ENCODE measurements at regions not wholly inside any gene's neighbourhood (a gene's known extent, or its start where the extent isn't known, plus 50 kb on each side); places are given as distances from the start of the nearest gene placed in this dataset.

DNA sequence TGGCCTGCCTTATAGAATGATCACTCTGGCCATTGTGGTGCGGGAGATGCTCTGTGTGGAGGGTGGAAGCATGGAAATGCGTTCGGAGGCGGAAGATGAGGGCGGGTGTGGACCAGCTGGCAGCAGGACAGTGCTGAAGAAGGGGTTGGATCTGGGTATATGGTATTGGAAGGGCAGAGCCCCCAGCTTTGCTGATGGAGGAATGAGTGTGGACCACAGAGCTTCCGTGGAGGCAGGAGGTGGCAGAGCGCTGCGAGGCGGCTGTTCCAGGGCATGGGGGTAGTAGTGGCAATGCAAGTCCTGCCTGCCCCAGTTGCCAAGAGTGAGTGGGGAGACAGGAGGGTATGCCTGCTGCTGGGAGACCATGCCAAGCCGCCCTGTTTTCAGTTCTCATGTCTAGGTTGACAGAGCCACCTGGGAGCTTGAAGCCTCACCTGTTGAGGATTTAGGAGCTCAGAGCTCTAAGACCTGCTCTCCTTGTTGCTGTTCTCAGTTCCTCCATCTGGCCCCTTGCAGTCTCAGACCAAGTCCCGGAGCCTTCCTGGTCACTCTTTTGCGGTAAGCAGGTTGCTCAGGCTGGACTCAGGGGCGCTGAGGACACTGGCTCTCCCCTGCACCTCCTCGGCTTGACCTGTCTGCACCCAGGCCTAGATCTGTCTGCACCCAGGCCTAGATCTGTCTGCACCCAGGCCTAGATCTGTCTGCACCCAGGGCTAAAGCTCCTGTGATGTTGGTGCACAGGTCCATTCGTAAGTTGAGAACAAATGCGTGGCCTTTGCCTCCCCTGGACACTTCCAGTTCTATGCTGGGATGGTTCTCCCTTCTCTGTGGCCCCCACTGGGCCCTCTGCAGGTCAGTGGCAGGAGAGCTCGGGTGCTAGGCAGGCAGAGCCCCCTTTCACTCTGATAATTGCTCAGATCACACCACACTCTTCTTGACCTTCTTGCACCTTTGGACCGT is 290.5 kb upstream of the HS6ST1 start:
- TF ChIP-seq, protein P1, sequence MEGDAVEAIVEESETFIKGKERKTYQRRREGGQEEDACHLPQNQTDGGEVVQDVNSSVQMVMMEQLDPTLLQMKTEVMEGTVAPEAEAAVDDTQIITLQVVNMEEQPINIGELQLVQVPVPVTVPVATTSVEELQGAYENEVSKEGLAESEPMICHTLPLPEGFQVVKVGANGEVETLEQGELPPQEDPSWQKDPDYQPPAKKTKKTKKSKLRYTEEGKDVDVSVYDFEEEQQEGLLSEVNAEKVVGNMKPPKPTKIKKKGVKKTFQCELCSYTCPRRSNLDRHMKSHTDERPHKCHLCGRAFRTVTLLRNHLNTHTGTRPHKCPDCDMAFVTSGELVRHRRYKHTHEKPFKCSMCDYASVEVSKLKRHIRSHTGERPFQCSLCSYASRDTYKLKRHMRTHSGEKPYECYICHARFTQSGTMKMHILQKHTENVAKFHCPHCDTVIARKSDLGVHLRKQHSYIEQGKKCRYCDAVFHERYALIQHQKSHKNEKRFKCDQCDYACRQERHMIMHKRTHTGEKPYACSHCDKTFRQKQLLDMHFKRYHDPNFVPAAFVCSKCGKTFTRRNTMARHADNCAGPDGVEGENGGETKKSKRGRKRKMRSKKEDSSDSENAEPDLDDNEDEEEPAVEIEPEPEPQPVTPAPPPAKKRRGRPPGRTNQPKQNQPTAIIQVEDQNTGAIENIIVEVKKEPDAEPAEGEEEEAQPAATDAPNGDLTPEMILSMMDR (IDR thresholded peaks at IDR 0.05; ENCODE audit: insufficient read depth, low read length, poor library complexity, severe bottlenecking) = no peak
- TF ChIP-seq EZH2phosphoT487 (conservative IDR thresholded peaks at IDR 0.05; ENCODE audit: low read length) = no peak
